Astrocyte (in vitro differentiated cells and primary cell): ENCODE measurements at regions not wholly inside any gene's neighbourhood (a gene's known extent, or its start where the extent isn't known, plus 50 kb on each side); places are given as distances from the start of the nearest gene placed in this dataset.

Experiments used
- CTCF ChIP-seq: IDR thresholded peaks from 2 replicates; pipeline ENCODE4 v1.5.1; 2011; ENCODE audit warnings: low read depth, mild to moderate bottlenecking, inconsistent platforms, low read length, moderate library complexity; ENCODE audit not compliant: insufficient read depth
- EZH2 ChIP-seq: IDR thresholded peaks from 2 replicates; pipeline ENCODE4 v1.6.1; 2012; ENCODE audit warnings: mild to moderate bottlenecking, low read length, inconsistent platforms; ENCODE audit not compliant: insufficient read depth

- TF ChIP-seq EZH2, result no peak
- TF ChIP-seq CTCF, result no peak
These were observed 1502.8 kb upstream of the LRRTM3 start for GRCh38 chr10:65423043-65423442.
